CD4-positive, alpha-beta T cell treated with Interleukin-15 for 4 hours (primary cell): ENCODE measurements at regions not wholly inside any gene's neighbourhood (a gene's known extent, or its start where the extent isn't known, plus 50 kb on each side); places are given as distances from the start of the nearest gene placed in this dataset.

Source experiments
- DNase-seq: peaks from one replicate; pipeline ENCODE4 v3.0.0-alpha.2; 2020; ENCODE audit warnings: low spot score

DNA sequence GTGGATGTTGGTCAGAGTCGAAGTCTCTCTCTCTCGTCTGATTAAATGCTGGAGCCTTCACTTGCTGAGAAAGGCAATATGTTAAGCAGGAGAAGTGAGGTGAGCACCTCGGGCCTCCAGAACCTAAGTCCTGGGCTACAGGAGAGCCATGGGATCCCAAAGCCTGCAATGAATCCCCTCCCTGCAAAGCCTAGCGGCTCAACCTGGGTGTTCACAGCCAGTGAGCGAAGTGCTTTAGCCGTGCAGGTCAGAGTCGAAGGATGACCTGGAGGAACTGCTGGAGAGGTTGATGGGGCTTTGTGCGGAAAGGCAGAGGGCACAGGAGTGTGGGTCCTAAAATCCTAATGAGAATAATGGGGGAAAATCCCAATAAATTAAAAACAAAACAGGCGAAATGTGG, 267.8 kb downstream of the ENGASE start:
- no peak for DNase-seq

DNA sequence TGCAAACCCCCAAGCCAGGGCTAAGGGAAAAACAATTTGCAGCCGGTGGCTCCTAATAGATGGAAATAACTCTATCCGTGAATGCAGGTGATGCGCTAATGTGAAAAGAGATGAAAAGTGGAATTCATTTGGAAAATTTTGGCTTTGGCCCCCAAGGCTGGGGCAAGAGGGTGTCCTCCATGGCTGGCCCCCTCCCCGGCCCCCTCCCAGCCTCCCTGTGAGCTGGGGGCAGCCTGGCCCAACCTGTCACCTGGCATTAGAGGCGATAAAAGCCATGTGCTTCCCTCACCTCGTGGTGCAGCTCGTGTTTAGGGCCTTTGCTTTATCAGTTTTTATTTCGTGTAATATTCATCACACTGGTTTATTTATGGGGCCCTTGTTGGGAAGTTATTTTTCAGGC, 267.2 kb downstream of the ENGASE start:
- no peak for DNase-seq

DNA sequence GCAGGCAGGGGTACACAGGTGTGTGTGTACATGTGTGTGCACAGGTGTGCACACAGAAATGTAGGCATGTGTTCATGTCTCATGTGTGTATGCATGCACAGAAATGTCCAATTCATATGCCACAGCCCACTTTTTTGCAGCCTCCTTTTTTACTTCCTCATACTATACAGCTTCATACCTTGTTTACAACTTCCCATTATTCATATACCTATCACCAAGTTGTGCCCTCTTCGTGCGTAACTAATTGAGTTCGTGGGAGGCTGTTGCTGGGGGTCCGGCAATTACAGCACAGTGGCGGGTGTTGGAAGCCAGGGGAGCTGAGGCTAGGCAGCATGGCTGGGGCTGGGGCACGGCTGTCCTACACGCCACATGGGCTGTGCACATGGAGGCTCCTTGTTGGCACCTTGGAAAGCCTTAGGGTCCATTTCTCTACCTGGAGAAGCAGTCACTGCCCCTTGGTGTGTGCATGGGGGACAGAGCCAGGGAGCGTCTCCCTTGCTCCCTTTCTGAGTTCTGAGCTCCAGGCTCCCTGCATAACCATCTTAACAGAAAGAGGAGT, 266.7 kb downstream of the ENGASE start:
- DNase-seq, result no peak

DNA sequence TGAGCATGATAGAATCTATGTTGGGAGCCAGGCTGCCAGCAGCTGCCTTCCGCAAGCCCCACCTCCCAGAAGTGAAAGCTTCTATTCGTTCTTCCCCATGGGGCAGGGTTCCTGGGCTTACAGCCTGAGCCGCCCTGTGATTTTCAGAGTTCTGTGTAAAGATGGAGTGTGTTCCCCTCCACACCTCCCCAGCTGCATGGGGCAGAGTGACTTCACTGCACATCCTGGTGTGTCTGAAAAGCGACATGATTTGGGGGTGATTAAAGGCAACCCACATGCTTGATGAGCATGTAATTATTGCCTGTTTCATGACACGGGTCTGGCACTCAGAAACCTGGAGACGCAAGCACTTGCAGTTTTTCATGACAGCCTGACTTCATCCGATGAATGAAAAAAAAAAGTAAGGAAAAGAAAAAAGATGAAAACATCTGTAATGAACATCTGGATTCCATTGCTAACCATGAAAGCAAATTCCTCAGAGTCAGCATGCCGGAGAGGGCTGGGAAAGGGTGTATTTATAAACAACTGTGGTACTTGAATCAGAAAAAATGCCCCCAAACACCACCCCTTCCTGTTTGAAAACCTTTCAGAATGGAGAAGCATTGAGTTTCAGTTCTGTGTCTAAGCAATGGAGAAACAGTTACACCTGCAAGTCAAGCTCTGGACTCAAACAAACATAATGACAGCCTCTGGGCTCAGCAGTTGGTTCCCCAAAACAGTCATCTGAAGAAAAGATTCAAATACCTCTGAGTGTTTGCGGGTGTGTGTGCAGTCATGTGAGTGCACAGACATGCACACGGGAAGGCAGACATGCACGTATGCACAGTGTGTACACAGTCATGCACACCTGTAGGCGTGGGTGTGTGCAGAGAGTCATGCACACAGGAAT, 266.0 kb downstream of the ENGASE start:
- DNase-seq, result no peak

DNA sequence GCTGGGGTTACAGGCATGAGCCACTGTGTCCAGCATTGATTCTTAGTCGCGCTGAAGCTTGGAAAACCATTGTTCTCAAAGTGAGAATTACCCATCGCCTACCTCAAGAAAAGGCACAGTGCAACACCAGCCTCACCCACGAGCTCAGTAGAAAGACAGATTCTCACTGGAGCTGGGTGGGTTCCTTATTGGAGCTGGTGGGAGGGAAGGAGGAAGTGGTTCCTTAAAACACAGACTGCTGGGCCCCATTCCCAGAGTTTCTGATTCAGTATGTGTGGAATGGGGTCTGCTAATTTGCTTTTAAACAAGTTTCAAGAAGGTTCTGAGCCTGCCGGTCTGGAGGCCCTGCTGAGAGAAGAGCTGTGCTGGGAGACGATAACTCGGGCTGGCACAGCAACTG, 264.7 kb downstream of the ENGASE start:
- DNase-seq, result no peak

DNA sequence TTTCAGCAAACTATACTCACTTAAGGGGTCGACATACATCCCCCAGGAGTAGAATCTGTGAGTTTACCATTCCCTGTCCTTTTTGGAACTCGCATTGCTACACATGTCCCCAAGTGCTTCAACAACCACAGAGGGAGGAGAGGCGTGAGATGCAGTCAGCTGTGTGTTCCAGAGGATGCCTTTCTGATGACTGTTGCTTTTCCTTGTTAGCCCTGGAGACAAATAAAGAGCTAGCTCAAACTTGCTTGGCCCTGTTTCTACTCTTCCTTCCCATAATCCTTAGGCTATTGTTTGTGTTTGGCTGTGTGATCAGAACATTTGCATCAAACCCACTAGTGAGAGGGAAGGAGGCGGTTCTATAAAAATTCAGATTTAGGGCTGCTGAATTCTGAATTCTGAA, 264.0 kb downstream of the ENGASE start:
- DNase-seq, result no peak

DNA sequence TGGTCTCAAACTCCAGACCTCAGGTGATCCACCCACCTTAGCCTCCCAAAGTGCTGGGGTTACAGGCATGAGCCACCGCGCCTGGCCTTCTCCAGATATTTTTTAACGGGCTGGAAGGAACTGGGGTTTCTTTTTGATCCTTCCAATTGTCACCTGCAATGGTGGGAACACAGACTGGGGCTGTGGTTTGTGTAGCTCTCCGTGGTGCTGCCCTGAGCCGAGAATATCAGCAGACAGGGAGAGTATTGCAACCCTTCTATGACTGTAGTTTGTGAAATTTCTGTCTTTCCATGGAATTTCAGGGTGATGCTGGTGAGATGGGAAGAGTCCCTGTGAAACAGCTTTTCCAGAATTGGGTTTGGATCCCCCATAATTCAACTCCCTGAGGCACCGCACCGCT, 263.5 kb downstream of the ENGASE start:
- DNase-seq, result no peak

DNA sequence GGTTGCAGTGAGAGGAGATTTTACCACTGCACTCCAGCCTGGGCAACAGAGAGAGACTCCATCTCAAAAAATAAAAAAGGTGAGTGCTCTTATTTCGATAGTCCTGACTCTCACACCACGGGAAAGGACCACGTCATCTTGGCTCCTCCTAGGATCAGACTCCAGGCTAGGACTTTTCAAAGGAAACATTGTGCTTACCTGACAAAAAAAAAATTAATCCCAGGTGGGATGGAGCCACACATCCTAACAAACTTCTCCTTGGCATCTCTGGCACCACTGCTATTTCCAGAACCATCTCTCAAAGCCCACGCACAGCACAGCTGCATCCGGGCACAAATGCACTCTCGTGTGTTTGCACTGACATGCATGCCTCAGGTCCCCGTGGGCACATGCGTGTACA, 262.4 kb downstream of the ENGASE start:
- no peak for DNase-seq

DNA sequence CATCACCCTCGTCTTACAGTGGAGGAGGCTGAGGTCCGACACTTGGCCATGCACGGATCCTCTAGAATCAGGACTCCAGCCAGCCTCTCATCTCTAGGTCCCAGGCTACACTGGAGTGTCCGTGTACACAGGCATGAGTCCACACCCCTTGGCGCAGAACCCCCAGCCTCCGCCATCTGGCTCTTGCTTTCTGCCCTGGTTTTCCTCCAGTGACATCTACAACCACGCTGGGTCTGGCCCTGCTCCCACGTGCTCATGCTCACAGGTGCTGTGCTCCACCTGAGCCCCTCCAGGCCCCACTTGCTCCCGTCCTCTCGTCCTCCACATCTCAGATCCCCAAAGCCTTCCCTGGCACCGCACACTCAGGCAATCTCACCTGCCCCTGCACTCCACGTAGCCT, 260.8 kb downstream of the ENGASE start:
- no peak for DNase-seq

DNA sequence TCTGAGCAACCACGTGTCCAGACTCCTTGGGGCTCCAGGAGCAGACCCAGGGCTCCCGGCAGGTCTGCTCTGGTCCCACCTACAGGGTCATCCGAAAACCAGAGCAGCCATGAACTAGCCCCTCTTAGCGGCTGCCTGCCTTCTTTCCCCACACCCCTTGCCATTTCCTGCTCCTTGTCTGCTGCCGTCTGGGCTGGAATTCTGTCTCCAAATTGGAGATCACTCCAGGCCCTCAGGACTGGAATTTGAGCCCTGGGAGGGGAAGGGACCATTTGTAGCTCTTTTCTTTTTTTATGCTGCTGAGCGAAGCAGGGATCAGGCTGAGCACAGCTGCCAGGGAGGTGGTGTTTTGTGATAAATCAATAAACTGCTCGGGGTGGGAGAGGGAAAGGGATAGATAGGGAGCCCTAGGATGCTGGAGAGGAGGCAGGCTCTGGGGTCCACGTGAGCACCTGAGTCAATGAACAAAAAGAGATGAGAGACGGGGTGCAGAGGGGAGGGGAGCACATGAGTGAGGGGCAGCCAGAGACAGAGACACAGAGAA, 257.5 kb downstream of the ENGASE start:
- DNase-seq, result no peak

DNA sequence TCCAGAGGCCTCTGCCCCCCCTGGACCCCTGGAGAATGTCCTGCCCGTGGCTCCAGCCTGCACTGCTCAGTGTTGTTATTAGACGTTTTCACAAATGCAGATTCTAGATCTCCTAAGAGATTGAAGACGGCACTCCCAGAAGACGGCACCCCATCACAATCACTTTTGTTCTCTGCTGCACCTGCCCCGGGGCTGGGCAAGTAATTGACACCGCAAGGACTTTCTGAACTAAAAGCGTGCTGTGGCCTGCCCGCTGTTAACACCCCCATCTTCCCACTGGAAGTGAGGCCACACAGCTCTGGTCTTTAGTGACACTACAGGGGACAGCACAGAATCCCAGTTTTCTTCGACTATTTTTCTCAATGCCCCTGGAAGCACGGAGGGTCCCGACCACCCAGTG, 256.9 kb downstream of the ENGASE start:
- DNase-seq, result no peak

DNA sequence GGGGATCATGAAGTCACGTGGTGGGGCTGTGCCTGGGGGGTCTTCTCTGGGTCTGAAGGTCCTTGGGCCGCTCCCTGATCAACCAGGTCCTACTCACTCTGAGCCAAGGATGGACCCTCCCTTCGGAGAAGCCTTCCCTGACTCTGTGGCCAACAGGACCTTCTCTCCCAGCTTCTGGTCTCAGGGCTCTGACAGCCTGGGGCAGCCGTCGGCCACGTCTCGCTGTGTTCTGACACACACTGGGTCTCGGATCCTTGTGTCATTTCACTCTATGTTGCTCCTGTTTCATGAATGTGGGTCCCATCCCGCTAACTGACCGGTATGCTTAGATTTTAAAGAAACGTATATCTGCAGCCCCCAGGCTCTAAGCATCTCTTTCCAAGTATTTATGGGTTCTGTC, 256.1 kb downstream of the ENGASE start:
- no peak for DNase-seq

DNA sequence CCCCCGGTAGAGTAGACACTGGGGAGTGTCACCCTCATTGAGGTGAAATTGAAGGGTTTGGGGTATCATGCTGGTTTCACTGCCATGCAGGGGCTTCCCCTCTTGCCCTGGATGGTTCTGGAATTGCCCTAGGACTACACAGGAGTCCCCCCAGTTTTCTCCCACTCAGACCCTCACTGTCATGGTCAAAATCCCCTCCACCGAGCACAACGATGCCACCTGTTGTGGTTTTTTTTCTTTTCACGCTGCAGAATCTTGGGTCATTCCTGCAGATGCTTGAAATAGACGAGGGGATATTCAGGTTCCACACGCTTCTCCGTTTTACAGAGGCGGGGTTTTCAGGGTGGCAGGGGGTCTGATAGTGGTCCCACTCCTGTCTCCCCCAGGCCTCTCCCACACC, 255.6 kb downstream of the ENGASE start:
- no peak for DNase-seq

DNA sequence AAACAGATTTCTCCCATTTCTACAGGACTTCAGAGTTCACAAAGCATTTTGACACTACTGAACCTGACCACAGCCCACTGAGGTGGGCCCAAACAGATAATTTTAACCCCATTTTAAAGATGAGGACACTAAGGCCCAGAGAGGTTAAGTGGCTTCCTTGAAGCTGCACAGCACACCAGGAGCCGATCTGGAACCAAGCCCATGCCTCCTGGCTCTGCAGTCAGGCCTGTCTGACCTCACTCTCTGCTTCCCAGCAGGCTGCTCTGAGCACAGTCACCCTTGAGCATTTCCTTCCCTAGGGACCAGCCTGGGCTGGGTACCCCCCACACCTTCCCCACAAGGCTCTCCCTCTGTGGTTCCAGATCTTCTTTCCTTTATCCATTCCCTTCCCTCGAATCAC, 252.2 kb downstream of the ENGASE start:
- no peak for DNase-seq

DNA sequence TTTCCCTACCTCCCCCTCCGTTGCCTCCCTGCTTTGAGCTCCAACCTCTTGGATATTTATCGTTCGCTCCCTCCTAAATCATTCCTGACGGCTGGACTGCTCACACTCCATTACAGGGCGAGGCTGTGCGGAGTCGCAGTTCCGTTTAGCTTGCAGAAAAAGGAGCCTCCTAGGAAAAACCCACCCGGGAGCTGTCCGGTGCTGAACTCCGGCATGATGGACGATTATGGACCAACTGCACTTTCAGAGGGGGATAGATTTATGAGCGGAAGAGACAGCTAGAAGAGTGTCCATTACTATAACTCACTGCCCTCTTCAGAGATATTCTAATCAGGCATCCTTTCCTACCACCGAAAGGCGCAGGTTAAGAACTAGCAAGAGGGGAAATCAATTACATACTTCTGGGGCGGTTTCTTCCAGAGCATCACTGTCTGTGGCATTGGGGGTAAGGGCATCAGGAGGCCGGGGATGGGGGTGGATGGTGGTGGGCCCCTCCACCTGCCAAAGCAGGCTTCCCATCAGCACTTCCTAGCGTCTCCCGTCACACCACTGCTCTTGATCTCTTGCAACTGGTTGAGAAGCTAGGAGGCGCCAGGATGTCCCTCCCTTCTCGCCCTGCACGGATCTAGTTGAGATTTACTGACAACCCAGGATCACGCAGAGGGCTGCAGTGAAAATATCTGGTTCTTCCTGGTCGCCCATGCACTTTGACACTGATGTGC, 251.2 kb downstream of the ENGASE start:
- DNase-seq, result no peak

DNA sequence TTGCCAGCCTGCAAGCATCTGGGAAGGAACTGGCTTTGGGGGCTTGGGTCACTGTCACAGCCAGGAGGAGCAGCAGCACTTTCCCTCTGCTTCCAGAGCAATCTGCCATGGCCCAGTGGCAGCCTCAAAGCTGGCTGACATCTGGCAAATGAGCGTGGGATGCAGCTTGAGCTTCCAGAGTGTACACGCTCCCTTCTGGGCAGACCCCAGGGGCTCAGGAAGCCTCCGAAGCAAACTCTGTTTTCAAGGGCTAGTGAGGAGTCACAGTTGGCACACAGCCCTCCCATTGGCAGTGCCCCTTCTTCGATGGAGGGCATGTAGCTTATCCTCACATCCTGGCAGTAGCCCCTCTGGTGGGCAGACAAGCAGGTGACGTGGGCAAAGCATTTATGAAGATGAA, 249.6 kb downstream of the ENGASE start:
- no peak for DNase-seq

DNA sequence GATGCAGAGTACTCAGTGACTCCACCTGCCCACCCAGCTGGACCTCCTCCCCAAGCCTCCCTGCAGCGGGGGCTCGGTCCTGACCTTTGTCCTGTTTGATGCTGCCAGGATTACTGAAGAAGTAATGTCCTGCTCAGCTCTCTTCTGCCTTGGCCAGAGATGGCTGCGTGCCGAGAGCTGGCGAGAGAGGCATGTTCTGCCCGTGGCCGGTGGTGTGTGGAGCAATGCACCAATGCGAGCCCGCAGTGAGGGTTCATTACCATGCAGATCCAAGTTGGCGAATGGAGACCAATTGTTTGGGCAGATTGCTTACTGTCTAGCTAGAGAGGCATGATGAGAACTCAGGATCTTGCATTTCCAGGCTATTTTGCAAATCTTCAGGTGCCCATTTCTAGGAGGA, 248.9 kb downstream of the ENGASE start:
- no peak for DNase-seq

DNA sequence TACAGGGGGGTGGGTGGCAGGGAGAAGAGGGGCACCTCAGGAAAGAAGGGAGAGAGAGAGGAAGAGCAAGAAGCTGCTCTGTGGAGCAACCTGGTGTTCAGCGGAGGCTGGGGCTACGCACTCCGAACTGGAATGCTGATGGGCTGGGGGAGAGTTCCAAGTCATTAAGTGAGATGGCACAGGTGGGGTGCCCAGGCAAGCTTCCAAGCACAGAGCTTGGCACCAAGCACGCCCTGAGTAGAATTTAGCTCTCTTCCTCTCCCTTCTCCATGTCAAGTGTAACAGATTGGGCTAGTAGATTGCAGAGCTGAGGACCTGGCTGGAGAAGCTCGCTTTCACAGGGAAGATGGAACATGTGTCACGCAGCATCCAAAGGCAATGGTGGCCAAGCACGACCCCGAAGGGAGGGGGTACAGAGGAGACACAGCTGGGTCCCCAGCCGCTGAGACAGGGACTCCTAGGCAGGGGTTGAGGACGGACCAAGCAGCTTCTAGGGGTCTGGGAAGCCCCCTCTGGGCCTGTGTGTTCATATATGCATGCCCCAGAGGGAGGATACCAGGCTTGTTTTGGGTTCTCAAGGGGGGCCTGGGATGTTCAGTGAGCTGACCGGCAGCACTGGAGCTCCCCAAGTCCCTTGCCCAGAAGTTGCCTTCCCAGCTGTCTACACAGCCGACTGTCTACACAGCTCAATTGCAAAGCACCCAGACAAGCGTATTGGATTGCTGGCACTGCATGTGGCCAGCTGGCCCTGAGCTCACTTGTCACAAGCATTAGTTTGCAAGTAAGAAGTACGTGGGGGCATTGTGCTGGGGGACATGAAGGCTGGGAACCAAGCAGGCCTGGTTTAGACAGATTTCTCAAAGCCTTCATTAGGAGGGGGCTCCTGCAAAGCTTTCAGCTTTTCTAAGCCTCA, 247.8 kb downstream of the ENGASE start:
- no peak for DNase-seq

DNA sequence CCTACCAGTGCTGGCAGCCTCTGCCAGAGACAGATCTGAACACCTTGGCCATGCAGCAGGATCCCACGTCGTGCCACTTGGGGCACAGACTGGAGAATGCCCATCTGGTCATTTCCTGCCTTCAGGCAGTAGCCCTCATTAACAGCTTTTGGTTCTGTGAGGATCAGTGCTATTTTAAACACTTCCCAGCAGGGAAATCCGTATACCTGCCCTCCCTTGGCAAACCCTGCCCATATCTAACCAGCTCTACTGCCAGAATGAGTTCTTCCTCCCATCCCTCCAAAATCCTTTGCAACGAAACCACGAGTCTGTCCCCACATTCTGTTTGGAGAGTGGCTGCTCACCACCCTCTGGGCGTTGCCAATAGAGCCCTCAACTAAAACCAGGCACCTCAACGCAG, 245.7 kb downstream of the ENGASE start:
- no peak for DNase-seq

DNA sequence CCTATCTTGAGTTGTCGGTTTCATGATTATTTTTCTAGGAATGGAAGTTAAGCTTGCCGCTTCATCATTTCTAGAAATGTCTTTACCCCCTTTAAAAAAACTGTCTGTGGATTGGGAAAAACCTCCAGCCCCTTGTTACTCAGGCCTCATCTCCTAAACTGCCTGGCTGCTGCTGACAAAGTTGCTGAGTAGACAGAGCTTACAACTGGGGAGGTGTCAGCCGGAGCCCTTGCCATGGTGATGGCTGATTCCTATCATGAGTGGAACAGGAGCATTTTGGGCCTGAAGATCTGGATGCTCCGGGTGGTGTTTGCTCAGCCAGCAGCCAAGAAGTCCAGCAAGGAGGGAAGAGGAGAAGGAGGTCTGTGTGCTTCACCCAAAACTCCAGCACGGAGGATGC, 243.3 kb downstream of the ENGASE start:
- no peak for DNase-seq

DNA sequence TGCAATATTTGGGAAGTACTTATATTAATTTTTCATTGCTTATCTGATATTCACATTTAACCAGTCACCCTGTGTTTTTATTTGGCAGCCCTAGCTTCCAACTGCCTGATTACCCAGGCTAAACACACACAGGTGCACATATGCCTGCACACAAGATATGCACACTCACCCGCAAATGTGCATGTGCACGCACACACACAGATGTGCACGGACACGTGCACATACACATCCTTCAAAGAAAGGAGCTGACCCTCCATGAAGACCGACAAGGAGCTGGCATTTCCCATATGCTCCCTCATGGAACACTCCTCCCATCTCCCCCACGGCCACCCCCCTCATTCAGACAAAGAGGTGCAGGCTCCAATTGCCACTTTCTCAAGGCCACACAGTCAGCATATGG, 242.2 kb downstream of the ENGASE start:
- DNase-seq, result no peak
